ENCODE measurements at regions not wholly inside any gene's neighbourhood (a gene's known extent, or its start where the extent isn't known, plus 50 kb on each side); places are given as distances from the start of the nearest gene placed in this dataset.
"Not testable (repeated sequence)": the region's sequence is repeated elsewhere in the genome, so short reads cannot be mapped to it uniquely, and the experiment has no call there.

DNA sequence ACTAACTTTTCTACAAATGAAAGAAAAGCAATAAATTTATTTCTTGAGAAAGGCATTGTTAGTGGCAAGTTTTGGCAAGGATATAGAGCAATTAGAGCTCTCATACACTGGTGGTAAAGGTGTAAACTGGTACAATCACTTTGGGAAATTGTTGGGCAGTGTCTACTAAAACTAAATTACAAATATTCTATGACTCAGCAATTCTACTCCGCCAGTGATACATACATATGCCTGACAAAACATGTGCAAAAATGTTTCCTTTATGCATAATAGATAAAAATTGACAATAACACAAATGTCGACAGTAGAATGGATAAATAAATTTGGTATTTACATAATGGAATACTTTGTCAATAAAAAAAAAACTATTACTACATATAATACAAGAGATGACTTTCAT is 96.3 kb upstream of the SATB2 start:
- no peaks in the 10 kb centered on the region for H3K36me3 ChIP-seq
- intact Hi-C loops (cut with DNase I): no loop called here
- 69 to 77% methylated on average over 2 of the region's 2 CpGs for WGBS, 2 donors
- TF ChIP-seq CTCF (IDR thresholded peaks at IDR 0.05): no peak
- FAIRE-seq (no peak), DNase-seq (no peak), ATAC-seq (no peak)
- H3K27me3 ChIP-seq: no peaks in the 10 kb centered on the region
- H3K27ac ChIP-seq: no peak overlapping the region
- no peaks in the 10 kb centered on the region for H3K4me1 ChIP-seq
- H3K9me3 ChIP-seq: no peaks in the 10 kb centered on the region
- H3K4me3 ChIP-seq: no peak overlapping the region

DNA sequence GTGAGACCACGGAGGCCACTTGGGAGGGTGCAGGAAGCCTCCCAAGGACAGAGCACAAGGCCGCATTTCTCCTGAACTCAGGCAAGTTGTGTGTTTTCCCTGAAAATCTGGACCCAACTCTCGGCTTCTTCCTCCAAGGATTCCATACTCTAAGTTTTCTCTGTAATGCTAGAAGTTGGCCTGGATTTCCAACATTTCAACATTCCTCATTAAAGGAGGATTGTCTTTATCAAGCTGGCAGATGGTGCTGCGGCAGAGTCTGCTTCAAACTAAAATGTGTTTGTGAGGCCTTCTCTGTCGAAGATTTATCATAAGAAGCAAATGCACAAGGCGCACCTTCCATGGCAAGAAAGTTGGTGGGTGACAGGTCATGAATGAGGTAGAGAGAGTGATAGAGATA is 94.4 kb upstream of the SATB2 start:
- no peak for TF ChIP-seq CTCF (IDR thresholded peaks at IDR 0.05)
- H3K4me3 ChIP-seq: no peak overlapping the region
- no peak overlapping the region for H3K27ac ChIP-seq
- H3K4me1 ChIP-seq: no peaks in the 10 kb centered on the region
- ATAC-seq: no peak
- FAIRE-seq: no peak
- WGBS, 2 donors: 72 to 79% methylated on average over 6 of the region's 6 CpGs
- H3K27me3 ChIP-seq: no peaks in the 10 kb centered on the region
- intact Hi-C loops (cut with DNase I): no loop called here
- no peaks in the 10 kb centered on the region for H3K36me3 ChIP-seq
- H3K9me3 ChIP-seq: no peaks in the 10 kb centered on the region
- no peak for DNase-seq

- 60 to 62% methylated on average over 4 of the region's 4 CpGs for WGBS, 2 donors
- ATAC-seq: no peak
- H3K4me1 ChIP-seq: no peaks in the 10 kb centered on the region
- H3K4me3 ChIP-seq: no peak overlapping the region
- no peak overlapping the region for H3K27ac ChIP-seq
- intact Hi-C loops (cut with DNase I): no loop called here
- H3K9me3 ChIP-seq: no peaks in the 10 kb centered on the region
- no peak for FAIRE-seq
- H3K27me3 ChIP-seq: no peaks in the 10 kb centered on the region
- DNase-seq: no peak
- no peak for TF ChIP-seq CTCF (IDR thresholded peaks at IDR 0.05)
- no peaks in the 10 kb centered on the region for H3K36me3 ChIP-seq
These were observed 86.0 kb upstream of the SATB2 start for GRCh38 chr2:199543606-199544172.

GRCh38 chr2:199535445-199536177 is 77.9 kb upstream of the SATB2 start:
- no peak for FAIRE-seq
- 60 to 70% methylated on average over 7 of the region's 7 CpGs for WGBS, 2 donors
- Histone ChIP-seq H3K4me3 (no peak overlapping the region), H3K4me1 (no peaks in the 10 kb centered on the region), H3K27me3 (no peaks in the 10 kb centered on the region), H3K36me3 (no peaks in the 10 kb centered on the region), H3K27ac (no peak overlapping the region), H3K9me3 (no peaks in the 10 kb centered on the region)
- no peak for DNase-seq
- TF ChIP-seq CTCF (IDR thresholded peaks at IDR 0.05): no peak
- no peak for ATAC-seq
- intact Hi-C loops (cut with DNase I): no loop called here

DNA sequence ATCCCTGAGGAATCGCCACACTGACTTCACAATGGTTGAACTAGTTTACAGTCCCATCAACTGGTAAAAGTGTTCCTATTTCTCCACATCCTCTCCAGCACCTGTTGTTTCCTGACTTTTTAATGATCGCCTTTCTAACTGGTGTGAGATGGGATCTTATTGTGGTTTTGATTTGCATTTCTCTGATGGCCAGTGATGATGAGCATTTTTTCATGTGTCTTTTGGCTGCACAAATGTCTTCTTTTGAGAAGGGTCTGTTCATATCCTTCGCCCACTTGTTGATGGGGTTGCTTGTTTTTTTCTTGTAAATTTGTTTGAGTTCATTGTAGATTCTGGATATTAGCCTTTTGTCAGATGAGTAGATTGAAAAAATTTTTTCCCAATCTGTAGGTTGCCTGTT is 76.1 kb upstream of the SATB2 start:
- H3K4me3 ChIP-seq; DNase-seq; intact Hi-C loops (cut with DNase I); ATAC-seq; H3K36me3 ChIP-seq; H3K9me3 ChIP-seq; H3K27ac ChIP-seq; H3K27me3 ChIP-seq; H3K4me1 ChIP-seq; FAIRE-seq: not testable (repeated sequence)
- WGBS, 2 donors: 67 to 81% methylated on average over 3 of the region's 3 CpGs

All from pancreas (tissue), 10 donors.